Heart left ventricle (tissue), 16 donors: ENCODE measurements at regions not wholly inside any gene's neighbourhood (a gene's known extent, or its start where the extent isn't known, plus 50 kb on each side); places are given as distances from the start of the nearest gene placed in this dataset.
"Not testable (repeated sequence)": the region's sequence is repeated elsewhere in the genome, so short reads cannot be mapped to it uniquely, and the experiment has no call there.

Source experiments
- ATAC-seq, 4 donors: fragments of 200-7000 bp; cut with Tn5 transposase; one replicate each; pipeline ENCODE4 v1.9.1; 2020 to 2022; ENCODE audit warnings: moderate library complexity in 4 of 4, mild to moderate bottlenecking in 3 of 4, moderate number of reproducible peaks in 1 of 4
- DNase-seq, 5 donors: peaks; one replicate each; pipeline ENCODE4 v3.0.0-alpha.2; 2020
- H3K27ac ChIP-seq, 12 donors: fragments of 200-600 bp; sonication (generic) in 4 of 12; one replicate each; pipeline versions ENCODE4 v1.5.0 to v1.8.0; 2016 to 2022; ENCODE audit warnings: mild to moderate bottlenecking in 2 of 12
- H3K27me3 ChIP-seq, 9 donors: fragments of 200-600 bp; sonication (generic) in 2 of 9; one replicate each; pipeline versions ENCODE4 v1.5.1 to v1.8.0; 2016 to 2022; ENCODE audit warnings: mild to moderate bottlenecking in 3 of 9
- H3K36me3 ChIP-seq, 9 donors: fragments of 200-600 bp; sonication (generic) in 2 of 9; one replicate each; pipeline versions ENCODE4 v1.5.0 to v1.8.0; 2018 to 2022; ENCODE audit warnings: mild to moderate bottlenecking in 2 of 9
- H3K4me1 ChIP-seq, 12 donors: fragments of 200-600 bp; sonication (generic) in 4 of 12; one replicate each; pipeline versions ENCODE4 v1.5.0 to v1.8.0; 2016 to 2022; ENCODE audit warnings: mild to moderate bottlenecking in 3 of 12
- H3K4me3 ChIP-seq, 12 donors: fragments of 200-600 bp; sonication (generic) in 4 of 12; one replicate each; pipeline versions ENCODE4 v1.5.0 to v1.8.0; 2017 to 2022; ENCODE audit warnings: mild to moderate bottlenecking in 9 of 12, moderate library complexity in 4 of 12
- H3K9me3 ChIP-seq, 12 donors: fragments of 200-600 bp; sonication (generic) in 4 of 12; one replicate each; pipeline versions ENCODE4 v1.5.0 to v1.8.0; 2016 to 2022; ENCODE audit warnings: mild to moderate bottlenecking in 1 of 12
- CTCF ChIP-seq, 12 donors: fragments of 200-600 bp; sonication (generic) in 4 of 12; IDR thresholded peaks; one replicate each; pipeline versions ENCODE4 v1.5.0 to v1.8.0; 2018 to 2022; ENCODE audit warnings: antibody characterized with exemption in 12 of 12, mild to moderate bottlenecking in 5 of 12
- POLR2A ChIP-seq, 2 donors: fragments of 450-650 bp; IDR thresholded peaks; one replicate each; pipeline ENCODE4 v1.6.1; 2017; ENCODE audit warnings: antibody characterized with exemption in 2 of 2, mild to moderate bottlenecking in 2 of 2, moderate library complexity in 2 of 2
- WGBS, 4 donors: extraction: QIAGEN DNeasy Blood & Tissue Kit in 2 of 4; methylation state at CpG; one replicate each; pipeline versions ENCODE4 v1.1.5 to v1.1.7; 2013 to 2018; 5-methylcytosine and 5-hydroxymethylcytosine counted together
- intact Hi-C, 10 donors: fragments of 100-400 bp; cut with DNase I; formaldehyde crosslinking; loops; one replicate each; pipeline versions ENCODE4 v1.11.1 to v1.14.2; 2022
- donor health status: ischemic (EF 13 %, LVEDD 7.1; RV severe dilation, severe dysfunction).
- donor health status: healthy with polysubstance abuse.
- donor health status: DM: no; HTN: yes; CAD: no.
- donor health status: DM: no; HTN: no; CAD: no.
- donor health status: ischemic (EF 25% LVEDD 6.9; RV normal size, moderate dysfunction).
- donor health status: ischemic (EF 25% LVEDD 5.7; RV mildly dilated, moderate dysfunction).
- donor health status: healthy.
- donor health status: DM: yes; HTN: yes; CAD: no.
- donor health status: ischemic (EF 35%, LVEDD 5.7; RV mildly dilated, moderate dysfunction).
- donor health status: nonischemic (EF 11% LVEDD 7.7; RV severe dilation, severe dysfunction).
- donor health status: DM: yes; HTN: yes; CAD: no.
- donor health status: PGD.
- donor health status: ischemic (EF 29% LVEDD 5.4; RV normal size, mild dysfunction).
- donor health status: nonischemic (EF 23%, LVEDD 6.1; RV moderate dilation, normal function).

- intact Hi-C loops: no loop called here
- Histone ChIP-seq H3K27ac (no peak overlapping the region), H3K4me3 (no peak overlapping the region), H3K9me3 (peaks cover 0 to 3% (median 0%) of the 10 kb centered on the region in 12 donors), H3K27me3 (no peaks in the 10 kb centered on the region), H3K36me3 (no peaks in the 10 kb centered on the region), H3K4me1 (no peaks in the 10 kb centered on the region)
- ATAC-seq: no peak
- 52 to 71% (median 64%) methylated on average over 1 of the region's 1 CpG for WGBS, 4 donors
- no peak for TF ChIP-seq CTCF (IDR thresholded peaks at IDR 0.05)
- TF ChIP-seq POLR2A (IDR thresholded peaks at IDR 0.05): no peak
- DNase-seq: no peak
These were observed 883.1 kb downstream of the CDH18 start for GRCh38 chr5:19104948-19105347.

- WGBS, 4 donors: 69 to 86% (median 77%) methylated on average over 1 of the region's 1 CpG
These were observed 865.1 kb downstream of the CDH18 start for GRCh38 chr5:19122923-19123322.

GRCh38 chr5:19125956-19126713 lies 861.9 kb downstream of the CDH18 start:
- Histone ChIP-seq H3K9me3 (peaks cover 0 to 5% (median 0%) of the 10 kb centered on the region in 12 donors), H3K4me1 (no peaks in the 10 kb centered on the region), H3K4me3 (no peak overlapping the region), H3K27me3 (no peaks in the 10 kb centered on the region), H3K36me3 (no peaks in the 10 kb centered on the region), H3K27ac (no peak overlapping the region)
- DNase-seq: no peak
- no peak for ATAC-seq
- intact Hi-C loops: no loop called here
- WGBS, 4 donors: 38 to 58% (median 52%) methylated on average over 5 of the region's 5 CpGs
- no peak for TF ChIP-seq POLR2A (IDR thresholded peaks at IDR 0.05)
- TF ChIP-seq CTCF (IDR thresholded peaks at IDR 0.05): no peak

More at GRCh38 chr5:19122923-19123322, 865.1 kb downstream of the CDH18 start:
- Histone ChIP-seq H3K27me3 (no peaks in the 10 kb centered on the region), H3K4me3 (no peak overlapping the region), H3K36me3 (no peaks in the 10 kb centered on the region), H3K4me1 (no peaks in the 10 kb centered on the region), H3K27ac (no peak overlapping the region), H3K9me3 (peaks cover 0 to 19% (median 1%) of the 10 kb centered on the region in 12 donors)
- intact Hi-C loops: no loop called here
- no peak for DNase-seq
- TF ChIP-seq CTCF (IDR thresholded peaks at IDR 0.05): no peak
- no peak for TF ChIP-seq POLR2A (IDR thresholded peaks at IDR 0.05)
- ATAC-seq: no peak

GRCh38 chr5:19140276-19140675 lies 847.7 kb downstream of the CDH18 start:
- ATAC-seq (no peak), DNase-seq (no peak)
- Histone ChIP-seq H3K36me3 (no peaks in the 10 kb centered on the region), H3K27me3 (no peaks in the 10 kb centered on the region), H3K4me3 (no peak overlapping the region), H3K27ac (no peak overlapping the region), H3K4me1 (no peaks in the 10 kb centered on the region), H3K9me3 (peaks cover 0 to 8% (median 0%) of the 10 kb centered on the region in 12 donors)
- 34 to 48% (median 40%) methylated on average over 2 of the region's 2 CpGs for WGBS, 4 donors
- TF ChIP-seq CTCF (IDR thresholded peaks at IDR 0.05): no peak
- TF ChIP-seq POLR2A (IDR thresholded peaks at IDR 0.05): no peak
- intact Hi-C loops: no loop called here

- intact Hi-C loops, H3K4me3 ChIP-seq, H3K27me3 ChIP-seq, H3K36me3 ChIP-seq, H3K4me1 ChIP-seq, DNase-seq, ATAC-seq, H3K27ac ChIP-seq, H3K9me3 ChIP-seq: not testable (repeated sequence)
- 85 to 86% (median 85%) methylated on average over 18 to 20 of the region's 20 CpGs for WGBS, 4 donors
These were observed 846.0 kb downstream of the CDH18 start for GRCh38 chr5:19141937-19142524.

GRCh38 chr5:19142713-19143414 lies 845.1 kb downstream of the CDH18 start:
- H3K27ac ChIP-seq, H3K36me3 ChIP-seq, H3K9me3 ChIP-seq, H3K4me1 ChIP-seq, ATAC-seq, H3K27me3 ChIP-seq, H3K4me3 ChIP-seq, DNase-seq, intact Hi-C loops: not testable (repeated sequence)
- WGBS, 4 donors: 75 to 95% (median 83%) methylated on average over 12 to 38 of the region's 38 CpGs
